WTC11 (cell line): ENCODE measurements at regions not wholly inside any gene's neighbourhood (a gene's known extent, or its start where the extent isn't known, plus 50 kb on each side); places are given as distances from the start of the nearest gene placed in this dataset.

Source experiments
- ATAC-seq: fragments of 200-7000 bp; cut with Tn5 transposase; 2 replicates; pipeline ENCODE4 v1.10.0; 2021; ENCODE audit warnings: mild to moderate bottlenecking, moderate library complexity
- CTCF ChIA-PET: fragments of 300-600 bp; sonication (Branson Sonifier 250); formaldehyde crosslinking; loops from one replicate; lab custom pipeline; 2021; ENCODE audit warnings: antibody characterized with exemption; lab: Charles Lee
- POLR2A ChIA-PET: fragments of 350-600 bp; sonication (Branson Sonifier 250); formaldehyde crosslinking; loops from one replicate; lab custom pipeline; 2021; ENCODE audit warnings: antibody characterized with exemption; lab: Charles Lee
- DNase-seq: peaks from one replicate; pipeline ENCODE4 v3.0.0; 2021; ENCODE audit warnings: low spot score
- H3K27ac Mint-ChIP-seq: 2 replicates; pipeline ENCODE4 v1.8.0; 2021; ENCODE audit warnings: mixed read lengths
- H3K27me3 Mint-ChIP-seq: 2 replicates; pipeline ENCODE4 v1.8.0; 2021; ENCODE audit warnings: low read depth, mild to moderate bottlenecking, moderate library complexity, mixed read lengths
- H3K36me3 Mint-ChIP-seq: 2 replicates; pipeline ENCODE4 v1.8.0; 2021; ENCODE audit warnings: mixed read lengths
- H3K4me1 Mint-ChIP-seq: 2 replicates; pipeline ENCODE4 v1.8.0; 2022; ENCODE audit warnings: mixed read lengths
- H3K4me3 Mint-ChIP-seq: 2 replicates; pipeline ENCODE4 v1.8.0; 2021; ENCODE audit warnings: mild to moderate bottlenecking, moderate library complexity, mixed read lengths
- H3K9me3 Mint-ChIP-seq: 2 replicates; pipeline ENCODE4 v1.8.0; 2021; ENCODE audit warnings: mixed read lengths
- CBFB ChIP-seq: sonication (generic); formaldehyde crosslinking; IDR thresholded peaks from 2 replicates; pipeline ENCODE4 v1.8.1; 2022; ENCODE audit warnings: mild to moderate bottlenecking, low read depth, missing genetic modification reagents
- FOXK1 ChIP-seq: sonication (generic); formaldehyde crosslinking; IDR thresholded peaks from 2 replicates; pipeline ENCODE4 v1.8.0; 2022; ENCODE audit warnings: mild to moderate bottlenecking, moderate library complexity, missing genetic modification reagents
- IRF2 ChIP-seq: sonication (generic); formaldehyde crosslinking; IDR thresholded peaks from 2 replicates; pipeline ENCODE4 v1.8.0; 2022; ENCODE audit warnings: low read depth, missing genetic modification reagents, borderline replicate concordance
- NFE2L1 ChIP-seq: sonication (generic); formaldehyde crosslinking; IDR thresholded peaks from 2 replicates; pipeline ENCODE4 v1.8.1; 2023; ENCODE audit warnings: missing genetic modification reagents
- PRRX2 ChIP-seq: fragments of 250-450 bp; sonication (Bioruptor Pico); IDR thresholded peaks from 2 replicates; pipeline ENCODE4 v1.8.0; 2021; ENCODE audit warnings: mild to moderate bottlenecking
- RORB ChIP-seq: fragments of 250-450 bp; sonication (Bioruptor Pico); IDR thresholded peaks from 2 replicates; pipeline ENCODE4 v1.9.0; 2021; ENCODE audit warnings: mild to moderate bottlenecking
- TEAD1 ChIP-seq: sonication (generic); formaldehyde crosslinking; IDR thresholded peaks from 2 replicates; pipeline ENCODE4 v1.8.0; 2022; ENCODE audit warnings: mild to moderate bottlenecking, missing genetic modification reagents
- ZNF396 ChIP-seq: fragments of 250-450 bp; sonication (Bioruptor Pico); IDR thresholded peaks from 2 replicates; pipeline ENCODE4 v1.8.0; 2021; ENCODE audit warnings: mild to moderate bottlenecking, moderate library complexity, borderline replicate concordance
- TF ChIP-seq, protein P1 (sequence below): sonication (generic); formaldehyde crosslinking; IDR thresholded peaks from 2 replicates; pipeline ENCODE4 v1.8.1; 2022; ENCODE audit warnings: mild to moderate bottlenecking, missing genetic modification reagents, moderate library complexity, borderline replicate concordance
- TF ChIP-seq, protein P2 (sequence below): fragments of 250-450 bp; sonication (Bioruptor Pico); IDR thresholded peaks from 2 replicates; pipeline ENCODE4 v1.9.0; 2021; ENCODE audit warnings: moderate library complexity, mild to moderate bottlenecking, inconsistent platforms, borderline replicate concordance
- TF ChIP-seq, protein P3 (sequence below): sonication (generic); formaldehyde crosslinking; IDR thresholded peaks from 2 replicates; pipeline ENCODE4 v1.8.1; 2022; ENCODE audit warnings: low read depth, mild to moderate bottlenecking, moderate library complexity, missing genetic modification reagents, borderline replicate concordance
- TF ChIP-seq, protein P4 (sequence below): sonication (generic); formaldehyde crosslinking; IDR thresholded peaks from 2 replicates; pipeline ENCODE4 v1.8.0; 2022; ENCODE audit warnings: mild to moderate bottlenecking, missing genetic modification reagents
- TF ChIP-seq, protein P5 (sequence below): sonication (generic); formaldehyde crosslinking; IDR thresholded peaks from 2 replicates; pipeline ENCODE4 v1.8.1; 2022; ENCODE audit warnings: missing genetic modification reagents, borderline replicate concordance
- TF ChIP-seq, protein P6 (sequence below): sonication (generic); formaldehyde crosslinking; conservative IDR thresholded peaks from 2 replicates; pipeline ENCODE4 v1.8.1; 2022; ENCODE audit warnings: mild to moderate bottlenecking, missing genetic modification reagents
- TF ChIP-seq, protein P7 (sequence below): sonication (generic); formaldehyde crosslinking; IDR thresholded peaks from 2 replicates; pipeline ENCODE4 v1.8.1; 2023; ENCODE audit warnings: mild to moderate bottlenecking, missing genetic modification reagents

DNA sequence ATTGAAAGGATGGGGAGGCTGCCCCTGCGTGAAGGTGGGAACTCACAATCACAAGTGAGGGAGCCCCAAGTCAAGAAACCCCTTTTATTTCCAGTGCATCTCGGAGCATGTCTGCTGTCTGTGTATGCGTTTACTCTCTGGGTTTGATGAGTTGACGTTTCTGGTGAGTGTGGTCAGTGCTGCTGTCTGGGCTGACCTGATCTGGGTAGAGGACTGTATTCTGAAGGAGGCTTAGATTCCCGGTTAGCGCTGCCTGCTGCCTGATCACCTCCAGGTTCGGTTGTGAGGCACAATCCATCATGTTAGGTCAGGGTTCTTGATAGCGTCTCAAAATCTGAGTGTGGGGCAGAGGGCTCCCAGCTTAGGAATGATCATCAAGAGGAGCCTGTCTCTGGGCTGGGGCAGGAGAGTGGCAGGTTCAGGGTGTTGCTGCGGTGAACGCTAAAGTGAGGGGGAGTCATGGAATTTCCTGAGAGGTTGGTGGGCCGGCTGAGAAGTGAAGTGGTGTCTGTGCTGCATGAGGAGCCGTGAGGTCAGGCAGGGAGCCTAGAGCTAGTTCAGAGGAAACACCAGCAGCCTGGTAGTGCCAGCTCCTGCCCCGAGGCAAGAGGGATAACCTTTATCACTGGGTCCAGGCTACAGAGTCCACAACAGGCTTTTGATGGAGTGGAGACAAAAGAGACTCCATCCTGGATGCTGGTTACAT, 225.3 kb upstream of the CST7 start (continued):
- TF ChIP-seq, protein P1, sequence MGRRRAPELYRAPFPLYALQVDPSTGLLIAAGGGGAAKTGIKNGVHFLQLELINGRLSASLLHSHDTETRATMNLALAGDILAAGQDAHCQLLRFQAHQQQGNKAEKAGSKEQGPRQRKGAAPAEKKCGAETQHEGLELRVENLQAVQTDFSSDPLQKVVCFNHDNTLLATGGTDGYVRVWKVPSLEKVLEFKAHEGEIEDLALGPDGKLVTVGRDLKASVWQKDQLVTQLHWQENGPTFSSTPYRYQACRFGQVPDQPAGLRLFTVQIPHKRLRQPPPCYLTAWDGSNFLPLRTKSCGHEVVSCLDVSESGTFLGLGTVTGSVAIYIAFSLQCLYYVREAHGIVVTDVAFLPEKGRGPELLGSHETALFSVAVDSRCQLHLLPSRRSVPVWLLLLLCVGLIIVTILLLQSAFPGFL (CRISPR knock-in tag): no peak
- TF ChIP-seq, protein P2, sequence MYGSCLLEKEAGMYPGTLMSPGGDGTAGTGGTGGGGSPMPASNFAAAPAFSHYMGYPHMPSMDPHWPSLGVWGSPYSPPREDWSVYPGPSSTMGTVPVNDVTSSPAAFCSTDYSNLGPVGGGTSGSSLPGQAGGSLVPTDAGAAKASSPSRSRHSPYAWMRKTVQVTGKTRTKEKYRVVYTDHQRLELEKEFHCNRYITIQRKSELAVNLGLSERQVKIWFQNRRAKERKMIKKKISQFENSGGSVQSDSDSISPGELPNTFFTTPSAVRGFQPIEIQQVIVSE (CRISPR knock-in tag): no peak
- no peak for TF ChIP-seq RORB (CRISPR knock-in tag)
- TF ChIP-seq CBFB (CRISPR knock-in tag): no peak
- no peak for TF ChIP-seq ZNF396 (CRISPR knock-in tag)

DNA sequence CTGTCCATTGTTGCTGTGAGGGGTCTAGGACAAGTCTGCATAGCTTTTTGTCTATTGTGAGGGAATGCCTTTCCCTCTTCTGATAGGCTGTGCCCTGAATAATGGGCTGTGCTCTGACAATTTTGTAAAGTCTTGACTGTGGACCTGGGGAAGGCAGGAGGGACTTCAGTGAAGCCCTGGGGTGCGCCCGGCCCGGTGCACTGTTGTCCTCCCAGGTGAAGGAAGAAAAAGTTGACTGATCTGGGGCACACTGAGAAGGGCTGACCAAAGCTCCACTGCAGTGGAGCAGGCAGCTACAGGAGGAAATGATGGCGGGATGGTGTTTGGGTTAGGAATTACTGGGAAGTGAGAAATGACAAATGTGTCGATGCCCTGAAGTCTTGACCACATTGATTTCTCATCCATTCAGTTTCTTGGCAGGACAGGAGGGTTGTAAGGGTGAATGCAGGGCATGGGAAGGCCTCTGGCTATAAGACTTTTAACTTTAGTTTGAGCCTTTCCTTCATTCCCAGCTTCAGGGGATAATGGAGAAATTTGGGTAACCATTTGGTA, 224.0 kb upstream of the CST7 start:
- TF ChIP-seq, protein P3, sequence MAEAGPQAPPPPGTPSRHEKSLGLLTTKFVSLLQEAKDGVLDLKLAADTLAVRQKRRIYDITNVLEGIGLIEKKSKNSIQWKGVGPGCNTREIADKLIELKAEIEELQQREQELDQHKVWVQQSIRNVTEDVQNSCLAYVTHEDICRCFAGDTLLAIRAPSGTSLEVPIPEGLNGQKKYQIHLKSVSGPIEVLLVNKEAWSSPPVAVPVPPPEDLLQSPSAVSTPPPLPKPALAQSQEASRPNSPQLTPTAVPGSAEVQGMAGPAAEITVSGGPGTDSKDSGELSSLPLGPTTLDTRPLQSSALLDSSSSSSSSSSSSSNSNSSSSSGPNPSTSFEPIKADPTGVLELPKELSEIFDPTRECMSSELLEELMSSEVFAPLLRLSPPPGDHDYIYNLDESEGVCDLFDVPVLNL (CRISPR knock-in tag): no peak
- no peak for TF ChIP-seq TEAD1 (CRISPR knock-in tag)
- no peak for TF ChIP-seq PRRX2 (CRISPR knock-in tag)
- TF ChIP-seq NFE2L1 (CRISPR knock-in tag): no peak
- no peak for TF ChIP-seq FOXK1 (CRISPR knock-in tag)
- TF ChIP-seq, protein P4, sequence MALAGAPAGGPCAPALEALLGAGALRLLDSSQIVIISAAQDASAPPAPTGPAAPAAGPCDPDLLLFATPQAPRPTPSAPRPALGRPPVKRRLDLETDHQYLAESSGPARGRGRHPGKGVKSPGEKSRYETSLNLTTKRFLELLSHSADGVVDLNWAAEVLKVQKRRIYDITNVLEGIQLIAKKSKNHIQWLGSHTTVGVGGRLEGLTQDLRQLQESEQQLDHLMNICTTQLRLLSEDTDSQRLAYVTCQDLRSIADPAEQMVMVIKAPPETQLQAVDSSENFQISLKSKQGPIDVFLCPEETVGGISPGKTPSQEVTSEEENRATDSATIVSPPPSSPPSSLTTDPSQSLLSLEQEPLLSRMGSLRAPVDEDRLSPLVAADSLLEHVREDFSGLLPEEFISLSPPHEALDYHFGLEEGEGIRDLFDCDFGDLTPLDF (CRISPR knock-in tag): no peak
- TF ChIP-seq, protein P5, sequence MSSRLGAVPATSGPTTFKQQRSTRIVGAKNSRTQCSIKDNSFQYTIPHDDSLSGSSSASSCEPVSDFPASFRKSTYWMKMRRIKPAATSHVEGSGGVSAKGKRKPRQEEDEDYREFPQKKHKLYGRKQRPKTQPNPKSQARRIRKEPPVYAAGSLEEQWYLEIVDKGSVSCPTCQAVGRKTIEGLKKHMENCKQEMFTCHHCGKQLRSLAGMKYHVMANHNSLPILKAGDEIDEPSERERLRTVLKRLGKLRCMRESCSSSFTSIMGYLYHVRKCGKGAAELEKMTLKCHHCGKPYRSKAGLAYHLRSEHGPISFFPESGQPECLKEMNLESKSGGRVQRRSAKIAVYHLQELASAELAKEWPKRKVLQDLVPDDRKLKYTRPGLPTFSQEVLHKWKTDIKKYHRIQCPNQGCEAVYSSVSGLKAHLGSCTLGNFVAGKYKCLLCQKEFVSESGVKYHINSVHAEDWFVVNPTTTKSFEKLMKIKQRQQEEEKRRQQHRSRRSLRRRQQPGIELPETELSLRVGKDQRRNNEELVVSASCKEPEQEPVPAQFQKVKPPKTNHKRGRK (CRISPR knock-in tag): no peak
- TF ChIP-seq IRF2 (CRISPR knock-in tag): no peak
- TF ChIP-seq, protein P6, sequence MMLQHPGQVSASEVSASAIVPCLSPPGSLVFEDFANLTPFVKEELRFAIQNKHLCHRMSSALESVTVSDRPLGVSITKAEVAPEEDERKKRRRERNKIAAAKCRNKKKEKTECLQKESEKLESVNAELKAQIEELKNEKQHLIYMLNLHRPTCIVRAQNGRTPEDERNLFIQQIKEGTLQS: no peak
- TF ChIP-seq, protein P7, sequence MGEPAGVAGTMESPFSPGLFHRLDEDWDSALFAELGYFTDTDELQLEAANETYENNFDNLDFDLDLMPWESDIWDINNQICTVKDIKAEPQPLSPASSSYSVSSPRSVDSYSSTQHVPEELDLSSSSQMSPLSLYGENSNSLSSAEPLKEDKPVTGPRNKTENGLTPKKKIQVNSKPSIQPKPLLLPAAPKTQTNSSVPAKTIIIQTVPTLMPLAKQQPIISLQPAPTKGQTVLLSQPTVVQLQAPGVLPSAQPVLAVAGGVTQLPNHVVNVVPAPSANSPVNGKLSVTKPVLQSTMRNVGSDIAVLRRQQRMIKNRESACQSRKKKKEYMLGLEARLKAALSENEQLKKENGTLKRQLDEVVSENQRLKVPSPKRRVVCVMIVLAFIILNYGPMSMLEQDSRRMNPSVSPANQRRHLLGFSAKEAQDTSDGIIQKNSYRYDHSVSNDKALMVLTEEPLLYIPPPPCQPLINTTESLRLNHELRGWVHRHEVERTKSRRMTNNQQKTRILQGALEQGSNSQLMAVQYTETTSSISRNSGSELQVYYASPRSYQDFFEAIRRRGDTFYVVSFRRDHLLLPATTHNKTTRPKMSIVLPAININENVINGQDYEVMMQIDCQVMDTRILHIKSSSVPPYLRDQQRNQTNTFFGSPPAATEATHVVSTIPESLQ (CRISPR knock-in tag): no peak
- Mint-ChIP-seq H3K4me3 (no peak overlapping the region), H3K27ac (no peak overlapping the region), H3K36me3 (no peaks in the 10 kb centered on the region), H3K27me3 (peaks cover 9% of the 10 kb centered on the region), H3K4me1 (no peaks in the 10 kb centered on the region; the same call in 1 of the 2 replicates), H3K9me3 (no peaks in the 10 kb centered on the region)
- DNase-seq (no peak), ATAC-seq (no peak)
- CTCF ChIA-PET: no interaction called here
- POLR2A ChIA-PET: no interaction called here
